ENCODE measurements at regions not wholly inside any gene's neighbourhood (a gene's known extent, or its start where the extent isn't known, plus 50 kb on each side); places are given as distances from the start of the nearest gene placed in this dataset.

DNA sequence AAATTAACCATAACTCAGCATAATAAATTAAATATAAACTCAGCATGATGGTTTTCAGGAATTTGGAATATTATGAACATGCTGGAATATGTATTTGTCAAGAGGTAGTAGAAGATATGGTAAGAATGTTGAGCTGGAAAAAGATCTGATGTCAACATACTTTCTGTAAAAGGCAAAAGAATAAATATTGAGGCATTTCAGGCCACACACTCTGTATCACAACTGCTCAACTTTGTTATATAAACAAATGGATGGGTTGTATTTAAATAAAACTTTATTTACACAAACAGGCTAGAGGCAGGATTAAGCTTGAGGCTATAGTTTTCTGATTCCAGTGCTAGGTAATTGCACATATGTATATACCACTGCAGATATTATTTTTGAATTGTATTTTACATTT lies 1409.4 kb downstream of the MRPL39 start:
- no peak for DNase-seq

DNA sequence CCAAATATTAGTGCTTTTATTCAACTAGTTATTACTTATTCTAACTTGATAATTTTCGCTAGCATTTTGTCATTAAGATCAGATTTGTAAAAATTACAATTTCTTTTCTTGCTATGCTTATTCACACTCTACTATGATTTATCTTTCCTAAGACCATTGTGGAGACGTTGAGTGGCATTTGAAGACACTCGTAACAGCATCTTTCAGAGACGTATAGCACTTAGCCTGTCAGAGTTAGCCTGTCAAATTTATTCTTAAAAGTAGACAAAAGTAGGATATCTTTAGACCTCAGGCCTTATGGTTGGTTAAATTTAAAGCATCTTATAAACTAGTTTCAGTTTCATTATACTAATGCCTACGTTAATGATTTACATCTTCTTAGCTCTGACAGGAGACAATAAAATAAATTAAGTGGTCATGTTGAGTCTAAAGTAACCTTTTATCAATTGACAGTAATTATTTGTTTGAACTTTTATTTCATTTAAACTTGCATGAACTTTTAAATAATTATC lies 1410.1 kb downstream of the MRPL39 start:
- DNase-seq = no peak

DNA sequence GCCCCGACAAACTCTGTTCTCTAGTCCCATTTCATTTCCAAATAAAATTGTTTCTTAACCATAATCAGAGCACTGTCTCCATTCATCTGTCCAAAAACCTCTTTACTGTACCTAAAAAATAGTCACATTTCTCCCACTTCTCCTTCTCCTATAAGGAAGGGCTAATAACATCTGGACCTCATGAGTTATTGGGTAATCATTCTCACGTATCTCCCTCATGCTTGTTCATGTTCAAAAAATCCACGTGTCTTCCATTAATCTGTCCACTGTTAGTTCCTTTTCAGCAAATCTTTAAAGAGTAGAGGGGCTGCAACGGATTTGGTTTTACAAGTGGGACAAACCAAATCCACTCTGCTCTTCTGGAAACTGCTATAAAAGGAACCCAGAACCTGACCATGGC lies 1418.8 kb downstream of the MRPL39 start:
- DNase-seq = no peak

DNA sequence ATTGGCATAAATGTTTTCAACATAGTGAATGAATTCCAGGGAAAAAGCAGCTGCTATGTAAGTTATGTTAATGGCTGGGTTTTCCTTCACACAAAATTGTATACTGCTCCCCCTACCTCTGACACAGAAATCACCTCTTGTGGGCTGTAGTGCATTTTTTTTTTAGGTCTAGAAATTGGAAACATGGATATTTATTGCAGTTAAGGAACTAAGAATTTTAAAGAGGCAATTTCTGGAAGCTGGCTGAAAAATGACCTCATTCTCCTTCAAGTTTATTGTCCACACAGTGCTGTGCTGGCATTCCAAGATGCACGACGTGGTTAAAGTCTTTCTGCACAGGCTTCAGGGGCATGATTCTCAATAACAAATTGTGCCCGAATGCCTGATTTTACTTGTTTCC lies 1424.2 kb downstream of the MRPL39 start:
- no peak for DNase-seq

DNA sequence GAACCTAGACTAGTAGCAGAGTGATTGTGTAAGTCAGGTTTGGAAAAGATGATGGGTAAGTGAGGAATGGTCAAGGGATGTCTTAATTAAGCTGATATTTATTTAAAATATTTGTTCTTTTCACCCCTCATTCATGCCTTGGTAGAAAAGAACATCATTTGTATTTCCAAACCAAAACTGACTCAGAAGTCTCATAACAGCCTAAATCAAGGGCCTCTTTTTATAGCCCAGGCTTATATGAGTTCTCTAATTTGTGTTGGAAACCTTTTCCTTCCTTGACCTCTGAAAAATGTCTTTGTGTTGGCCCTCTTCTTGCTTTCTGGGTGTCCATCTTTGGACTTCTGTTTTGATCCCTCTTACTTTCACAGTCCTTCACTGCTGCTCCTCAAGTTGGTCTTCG lies 1428.2 kb downstream of the MRPL39 start:
- no peak for DNase-seq

DNA sequence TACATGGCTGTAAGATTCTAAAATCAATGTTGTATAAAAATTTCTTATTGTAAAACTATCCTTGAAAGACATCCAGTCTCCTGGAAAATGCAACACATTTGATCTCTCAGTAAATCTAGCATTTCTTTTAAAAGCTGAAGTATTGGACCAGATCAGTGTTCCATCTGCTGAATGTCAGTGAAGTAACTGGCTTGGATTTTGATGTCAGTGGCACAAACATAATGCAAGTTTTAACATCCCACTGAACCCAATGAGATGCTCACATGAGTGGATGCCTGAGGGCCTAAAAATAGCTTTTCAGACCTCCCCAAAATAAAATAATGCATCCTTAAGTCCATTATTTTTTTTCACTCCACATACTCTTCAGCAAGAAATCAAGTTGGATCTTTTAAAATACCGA lies 1432.2 kb downstream of the MRPL39 start:
- DNase-seq = no peak

DNA sequence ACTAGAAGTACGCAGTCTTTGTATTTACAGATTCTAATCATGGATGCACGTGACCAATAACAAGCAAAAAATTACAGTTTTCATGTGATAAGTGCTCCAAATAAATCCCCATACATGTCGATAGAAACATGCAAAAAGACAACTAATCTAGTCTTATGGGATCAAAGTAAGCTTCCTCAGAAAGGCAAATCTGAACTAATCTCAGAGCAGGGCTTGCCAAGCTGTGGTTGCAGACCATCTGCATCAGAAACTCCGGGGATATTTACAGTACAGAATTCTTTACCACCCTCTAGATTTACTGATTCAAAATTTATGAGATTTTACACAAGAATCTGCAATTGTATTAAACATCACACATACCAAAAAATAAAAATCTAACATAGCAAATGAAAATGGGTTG lies 1435.5 kb downstream of the MRPL39 start:
- no peak for DNase-seq

DNA sequence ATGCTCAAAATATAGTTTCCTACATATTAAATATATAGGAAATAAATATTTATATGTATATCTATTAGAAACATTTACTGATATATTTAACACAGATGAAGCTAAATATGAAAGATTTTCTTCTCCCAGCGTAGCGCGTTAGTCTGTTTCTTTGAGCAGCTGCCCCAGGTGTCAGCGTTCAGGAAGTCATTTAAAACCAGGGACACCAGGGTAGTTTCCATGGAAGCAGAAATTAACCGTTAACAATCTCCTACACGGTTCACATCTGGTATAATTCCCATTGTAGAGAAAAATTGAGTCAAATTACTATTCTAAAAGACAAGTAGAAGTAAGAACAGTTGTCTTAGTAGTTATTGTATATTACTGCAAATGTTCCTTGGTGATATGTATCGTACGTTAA lies 1443.7 kb downstream of the MRPL39 start:
- DNase-seq = no peak

DNA sequence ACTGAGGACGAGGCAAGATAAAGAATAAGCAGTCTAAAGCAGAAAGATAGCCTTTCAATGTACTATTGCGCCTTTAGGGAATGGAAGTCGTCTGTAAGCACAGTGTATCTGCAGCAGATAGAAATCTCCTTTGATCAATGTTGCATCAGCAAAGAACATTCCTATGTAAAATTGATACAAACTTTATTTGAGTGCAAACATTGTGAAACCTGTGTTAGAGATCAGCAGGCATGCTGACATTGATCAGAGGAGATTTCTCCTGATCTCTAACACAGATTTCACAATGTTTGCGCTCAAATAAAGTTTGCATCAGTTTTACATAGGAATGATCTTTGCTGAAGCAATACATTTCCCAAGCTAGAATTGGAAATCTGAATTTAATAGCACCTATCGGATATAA lies 1446.8 kb downstream of the MRPL39 start:
- DNase-seq = no peak

DNA sequence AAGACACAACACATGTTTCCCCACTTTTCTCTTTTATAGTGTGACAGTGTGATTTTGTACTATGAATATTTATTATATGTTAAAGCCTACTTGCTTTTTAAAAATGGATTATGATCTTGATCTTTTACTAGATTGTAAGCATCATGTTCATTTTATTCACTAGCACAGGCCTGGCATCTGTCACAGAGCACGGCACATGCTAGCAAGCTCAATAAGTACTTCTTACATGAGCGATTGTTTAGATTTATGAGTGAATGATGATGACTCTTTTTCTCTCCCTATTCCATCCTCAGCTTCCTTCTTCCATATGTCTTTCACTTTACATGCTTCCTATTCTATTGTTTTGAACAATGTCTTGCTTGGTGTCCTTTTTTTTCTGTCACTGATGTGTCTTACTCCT lies 1454.1 kb downstream of the MRPL39 start:
- DNase-seq = no peak

DNA sequence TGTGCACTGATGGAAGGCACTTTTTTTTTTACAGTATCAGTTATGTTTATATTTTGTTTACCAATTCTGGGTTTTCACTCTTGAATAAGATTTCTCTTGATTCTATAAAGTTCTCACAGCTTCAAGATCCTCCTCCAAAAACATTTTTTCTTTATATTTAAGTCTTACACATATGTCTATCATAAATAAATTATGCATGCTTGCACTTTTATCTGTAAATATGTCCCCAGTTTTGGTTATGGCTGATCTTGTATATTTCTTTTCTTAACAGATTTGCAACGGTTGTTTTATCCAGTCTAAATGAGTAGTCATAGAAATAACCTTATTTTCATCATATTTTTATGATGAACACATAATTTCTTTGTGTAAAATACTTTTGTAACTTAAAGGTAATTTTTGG lies 1456.5 kb downstream of the MRPL39 start:
- no peak for DNase-seq

DNA sequence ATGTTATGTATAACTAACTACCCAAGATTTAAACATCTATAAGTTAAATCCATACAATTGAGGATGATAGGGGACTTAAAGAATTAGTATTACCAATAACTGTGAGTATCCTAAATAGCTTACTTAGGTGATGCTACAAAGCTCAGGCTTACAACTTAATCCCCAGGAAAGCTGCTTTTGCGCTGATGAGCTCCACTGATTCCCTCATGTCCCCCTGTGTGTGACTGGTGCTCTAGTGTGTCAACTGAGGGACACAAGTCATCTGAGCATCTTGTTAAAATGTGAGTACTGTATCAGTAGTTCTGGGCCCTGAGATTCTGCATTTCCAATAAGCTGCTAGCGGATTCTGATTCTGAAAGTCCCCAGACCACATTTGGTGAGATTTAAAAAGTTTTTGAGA lies 1458.8 kb downstream of the MRPL39 start:
- DNase-seq = no peak

DNA sequence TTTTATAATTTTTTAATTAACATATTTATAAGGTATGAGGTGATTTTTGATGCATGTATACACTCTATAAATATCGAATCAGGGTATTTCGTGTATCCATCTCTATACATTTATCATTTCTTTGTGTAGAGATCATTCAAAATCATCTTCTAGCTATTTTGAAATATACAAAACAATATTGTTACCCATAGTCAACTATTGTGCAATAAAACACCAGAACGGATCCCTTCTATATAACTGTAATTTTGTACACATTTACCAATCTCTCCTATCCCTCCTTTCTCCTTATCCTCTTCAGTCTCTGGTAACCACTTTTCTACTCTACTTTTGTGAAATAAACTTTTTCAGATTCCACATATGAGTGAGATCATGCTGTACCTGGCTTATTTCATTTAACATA lies 1459.6 kb downstream of the MRPL39 start:
- no peak for DNase-seq

DNA sequence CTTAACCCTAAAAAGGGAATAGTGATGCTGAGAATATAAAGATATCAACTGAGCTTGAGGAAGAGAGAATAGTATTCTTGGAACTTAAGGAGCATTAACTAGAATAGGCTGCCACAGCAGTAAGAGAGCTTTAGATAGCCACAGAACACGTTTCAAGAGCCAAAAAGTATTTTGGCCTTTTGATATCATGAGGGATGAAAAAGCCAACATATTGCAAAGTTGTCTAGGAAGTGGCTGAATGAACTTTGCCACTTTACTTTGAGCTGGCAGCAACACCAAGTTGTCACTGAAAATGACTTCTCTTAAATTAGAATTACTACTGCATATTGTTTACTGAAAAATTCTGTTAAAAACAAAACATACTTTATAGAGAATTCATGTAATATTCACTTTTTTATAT lies 1476.2 kb downstream of the MRPL39 start:
- no peak for DNase-seq

DNA sequence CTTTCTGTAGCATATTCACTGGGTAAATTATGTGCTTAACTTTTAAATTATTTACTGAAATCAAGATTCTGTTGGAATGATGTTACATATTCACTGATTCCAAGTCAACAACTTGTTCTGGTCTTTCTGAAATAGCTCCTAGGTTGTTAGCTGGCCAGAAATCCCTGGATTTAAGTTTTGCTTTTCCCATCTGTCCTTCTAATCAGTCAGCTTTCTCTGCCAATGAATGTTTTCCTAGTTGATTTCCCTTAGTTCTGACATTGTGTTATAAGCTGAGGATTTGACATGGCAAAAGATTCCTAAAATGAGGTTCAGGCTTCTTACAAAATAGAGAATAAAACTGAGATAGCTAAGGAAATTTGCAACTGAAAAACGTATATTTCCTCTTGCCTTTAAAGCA lies 1479.6 kb downstream of the MRPL39 start:
- no peak for DNase-seq

DNA sequence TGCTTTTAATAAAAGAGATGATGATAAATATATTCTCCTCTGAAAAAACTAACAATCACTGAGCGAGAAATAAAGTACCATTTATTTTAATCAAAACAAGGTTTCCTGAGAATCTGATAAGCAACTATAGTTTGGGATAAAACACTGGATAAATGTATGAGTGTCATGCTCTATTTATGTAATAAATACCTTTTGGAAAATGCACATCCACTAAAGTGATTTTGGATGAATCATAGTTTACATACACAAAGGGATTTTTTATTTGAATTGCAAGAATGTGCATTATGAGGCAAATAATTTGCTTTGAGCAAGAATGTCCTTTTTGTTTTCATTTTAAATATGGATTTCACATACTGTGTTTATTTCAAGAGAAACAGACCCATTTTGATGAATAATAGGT lies 1483.5 kb downstream of the MRPL39 start:
- DNase-seq = no peak

DNA sequence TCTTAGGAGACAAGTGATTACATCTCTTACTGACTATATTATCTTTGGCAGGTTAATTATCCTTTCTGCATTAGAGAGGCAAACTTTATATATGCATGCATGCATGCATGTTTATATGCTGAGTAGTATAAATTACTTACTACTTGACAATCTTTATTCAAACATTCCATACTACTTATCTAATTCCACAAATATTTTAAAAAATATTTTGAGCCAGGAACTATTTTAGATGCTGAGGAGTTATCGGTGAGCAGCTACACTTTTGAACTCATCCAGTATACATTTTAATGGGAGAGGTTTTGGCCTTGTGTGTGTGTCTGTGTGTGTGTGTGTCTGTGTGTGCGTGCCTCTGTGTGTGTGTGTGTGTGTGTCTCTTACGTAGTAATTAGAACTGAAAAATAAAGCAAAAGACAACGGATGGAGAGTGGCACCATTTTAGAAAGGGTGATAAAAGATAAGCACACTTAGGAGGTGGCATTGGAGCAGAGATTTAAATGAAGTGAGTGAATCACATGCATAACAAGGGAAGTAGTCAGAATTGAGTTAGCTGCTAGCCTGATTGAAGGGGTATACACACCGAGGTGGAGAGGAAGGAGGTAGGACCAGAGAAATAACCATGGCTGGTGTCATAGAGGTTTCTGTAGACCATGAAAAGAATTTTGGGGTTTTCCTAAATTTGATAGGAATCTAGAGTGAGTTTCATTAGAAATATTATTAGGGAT lies 1488.4 kb downstream of the MRPL39 start:
- DNase-seq = no peak

DNA sequence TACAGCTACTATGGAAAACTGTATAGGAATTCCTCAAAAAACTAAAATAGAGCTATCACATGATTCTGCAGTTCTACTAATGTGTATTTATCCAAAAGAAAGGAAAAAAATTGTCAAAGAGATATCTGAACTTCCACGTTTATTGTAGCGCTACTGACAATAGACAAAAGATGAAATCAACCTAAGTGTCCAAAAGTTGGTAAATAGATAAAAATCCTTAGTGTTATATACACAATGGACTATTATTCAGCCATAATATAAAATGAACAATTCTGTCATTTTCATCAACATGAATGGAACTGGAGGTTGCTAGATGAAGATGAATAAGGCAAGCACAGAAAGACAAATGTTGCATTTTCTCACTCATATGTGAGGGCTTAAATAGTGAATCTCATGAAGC lies 1492.1 kb downstream of the MRPL39 start:
- DNase-seq = no peak

DNA sequence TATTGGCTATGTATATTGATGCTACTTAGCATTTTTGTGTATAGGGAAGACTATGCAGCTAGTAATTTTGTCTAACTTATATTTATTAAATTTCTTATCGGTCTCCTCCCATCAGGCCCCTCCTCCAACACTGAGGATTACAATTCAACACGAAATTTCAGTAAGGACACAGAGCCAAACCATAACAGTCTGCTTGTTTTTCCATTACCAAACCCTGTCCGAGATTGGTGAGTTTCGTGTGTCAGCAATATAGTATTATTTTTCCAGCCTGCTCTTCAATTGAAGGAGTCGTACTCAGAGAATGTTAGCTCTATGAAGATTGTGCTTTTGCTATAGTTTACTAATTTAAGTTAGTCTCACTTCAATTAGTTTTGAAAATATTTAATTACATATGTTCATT lies 1495.3 kb downstream of the MRPL39 start:
- no peak for DNase-seq

DNA sequence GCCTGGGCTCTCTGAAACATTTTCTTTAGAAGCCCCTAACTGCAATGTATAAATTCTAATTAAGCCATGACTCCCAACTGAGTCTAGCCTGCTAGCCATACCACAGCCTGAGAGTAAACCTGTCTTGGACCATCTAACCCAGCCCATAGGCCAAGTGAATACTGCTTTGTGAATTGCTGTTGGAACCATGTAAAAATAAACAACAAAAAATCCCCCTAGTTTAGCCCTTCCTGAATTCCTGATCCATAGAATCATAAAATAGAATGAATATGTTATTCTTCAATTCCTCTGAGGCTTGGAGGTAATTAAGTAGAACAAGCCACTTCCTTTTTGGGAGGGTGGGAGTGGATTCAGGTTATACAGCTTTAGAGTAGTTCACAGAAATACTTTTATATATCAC lies 1496.4 kb downstream of the MRPL39 start:
- no peak for DNase-seq

DNA sequence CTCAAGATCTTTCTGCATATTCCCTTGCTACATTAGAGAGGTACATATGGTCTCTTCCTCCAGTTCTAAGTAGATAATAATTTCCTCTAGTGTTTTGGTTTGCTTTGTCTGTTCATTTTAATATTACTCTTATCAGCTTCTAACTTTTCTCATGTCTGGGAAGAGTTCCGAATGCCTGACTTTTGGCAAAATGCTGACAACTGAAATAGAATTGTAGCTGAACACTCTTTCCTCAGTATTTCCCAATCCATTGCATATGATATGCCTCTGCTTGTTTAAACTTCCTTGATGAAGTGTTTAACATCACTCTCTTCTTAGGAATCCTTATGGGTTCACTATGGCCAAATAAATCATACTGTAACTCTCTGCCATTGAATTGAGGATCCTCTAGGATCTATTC lies 1510.1 kb downstream of the MRPL39 start:
- no peak for DNase-seq

DNA sequence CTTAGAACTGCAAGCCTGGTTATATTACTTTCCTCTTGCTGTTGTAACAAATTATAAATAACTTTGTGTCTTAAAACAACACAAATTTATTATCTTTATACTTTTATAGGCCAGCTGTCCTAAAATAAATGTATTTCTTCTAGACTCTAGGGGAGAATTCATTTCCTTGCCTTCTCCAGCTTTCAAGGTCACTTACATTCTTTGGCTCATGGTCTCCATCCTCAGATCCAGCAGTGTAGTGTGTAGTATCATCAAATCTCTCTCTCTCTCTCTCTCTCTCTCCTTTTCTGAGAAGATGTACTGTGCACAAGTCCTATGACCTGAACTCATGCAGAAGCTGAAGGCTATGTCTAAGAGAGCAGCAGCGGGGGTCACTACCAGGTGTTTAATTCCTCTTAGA lies 1510.6 kb downstream of the MRPL39 start:
- no peak for DNase-seq

DNA sequence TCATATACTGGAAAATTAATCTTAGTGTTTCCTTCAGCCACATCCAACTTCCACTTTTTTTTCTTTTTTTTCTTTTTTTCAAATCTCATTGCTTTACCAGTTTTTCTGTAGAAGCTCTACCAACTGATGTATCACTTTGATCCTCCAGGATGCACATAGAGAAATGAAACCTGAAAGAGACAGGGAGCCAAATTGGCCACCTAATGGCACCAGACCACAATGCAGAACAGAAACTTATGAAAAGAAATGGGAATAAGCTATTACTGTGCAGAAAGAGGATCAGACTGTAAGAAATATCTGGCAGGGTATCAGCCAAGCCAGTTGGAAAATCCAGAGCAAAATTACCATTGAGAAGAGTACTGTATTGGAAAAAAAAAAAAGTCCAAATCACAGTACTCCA lies 1514.2 kb downstream of the MRPL39 start:
- no peak for DNase-seq

DNA sequence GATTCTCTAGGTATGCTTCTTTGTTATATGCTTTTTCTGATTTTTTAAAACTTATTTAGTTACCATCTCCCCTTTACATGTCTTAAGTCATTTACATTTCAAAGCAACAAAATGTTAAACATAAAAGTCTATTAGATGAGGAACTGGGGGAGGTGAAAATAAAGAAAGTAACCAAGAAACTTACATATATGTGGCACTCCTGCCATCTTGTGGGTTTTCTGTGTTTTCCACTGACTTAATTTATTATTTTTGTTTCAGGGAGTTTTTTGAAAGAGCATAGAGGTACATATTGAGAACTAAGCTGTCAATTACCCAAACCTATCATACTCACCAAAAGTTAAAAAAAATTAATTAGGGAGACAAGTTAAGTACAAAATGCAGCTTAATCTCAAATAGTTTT lies 1531.1 kb downstream of the MRPL39 start:
- DNase-seq = no peak

DNA sequence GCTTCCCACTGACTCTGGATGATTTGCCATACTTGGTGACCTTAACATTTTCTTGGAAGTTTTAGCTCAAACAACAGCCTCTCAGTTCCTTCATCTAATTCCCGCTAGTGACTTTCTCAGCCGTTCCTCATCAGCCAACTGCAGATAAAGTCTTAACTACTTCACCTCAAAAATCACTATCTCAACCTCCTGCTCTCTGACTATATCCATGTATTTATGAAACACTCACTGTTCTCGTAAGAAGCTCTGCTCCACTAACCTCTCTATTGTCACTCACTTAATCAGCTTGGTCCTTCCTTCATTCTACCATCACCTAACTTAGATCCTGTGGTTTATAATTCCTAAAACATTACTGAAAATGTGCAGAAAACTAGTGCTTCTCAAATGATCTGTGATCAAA lies 1551.6 kb downstream of the MRPL39 start:
- DNase-seq = no peak

DNA sequence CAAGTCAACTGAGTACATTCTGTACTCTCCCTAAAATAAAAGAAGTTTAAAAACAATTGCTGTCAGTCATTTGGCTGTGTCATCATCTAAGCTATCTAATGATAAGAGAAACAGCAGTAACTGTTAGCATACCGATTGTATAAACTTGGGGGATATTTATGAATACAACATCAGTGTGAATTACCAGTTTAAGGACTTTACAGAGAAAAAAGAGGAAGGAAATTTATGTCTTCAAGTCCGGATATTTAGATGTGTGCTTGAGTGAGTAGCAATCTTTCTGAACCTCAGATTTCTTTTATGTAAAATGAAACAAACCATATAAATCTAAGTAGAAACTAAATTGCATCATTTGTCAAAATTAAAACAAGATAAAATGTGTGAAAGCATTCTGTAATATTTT lies 1557.0 kb downstream of the MRPL39 start:
- no peak for DNase-seq

Data from CD4-positive, alpha-beta T cell treated with Interleukin-15 for 1 hour (primary cell).